ENCODE measurements at regions not wholly inside any gene's neighbourhood (a gene's known extent, or its start where the extent isn't known, plus 50 kb on each side); places are given as distances from the start of the nearest gene placed in this dataset.
A peak's percentile ranks its signal among the peaks of the same experiment; 100 is the strongest.

GRCh38 chr4:133439830-133440229 lies 290.7 kb downstream of the PCDH10 start:
- DNase-seq (ENCODE audit: low read depth, low spot score), result no peak
- TF ChIP-seq, protein P1, sequence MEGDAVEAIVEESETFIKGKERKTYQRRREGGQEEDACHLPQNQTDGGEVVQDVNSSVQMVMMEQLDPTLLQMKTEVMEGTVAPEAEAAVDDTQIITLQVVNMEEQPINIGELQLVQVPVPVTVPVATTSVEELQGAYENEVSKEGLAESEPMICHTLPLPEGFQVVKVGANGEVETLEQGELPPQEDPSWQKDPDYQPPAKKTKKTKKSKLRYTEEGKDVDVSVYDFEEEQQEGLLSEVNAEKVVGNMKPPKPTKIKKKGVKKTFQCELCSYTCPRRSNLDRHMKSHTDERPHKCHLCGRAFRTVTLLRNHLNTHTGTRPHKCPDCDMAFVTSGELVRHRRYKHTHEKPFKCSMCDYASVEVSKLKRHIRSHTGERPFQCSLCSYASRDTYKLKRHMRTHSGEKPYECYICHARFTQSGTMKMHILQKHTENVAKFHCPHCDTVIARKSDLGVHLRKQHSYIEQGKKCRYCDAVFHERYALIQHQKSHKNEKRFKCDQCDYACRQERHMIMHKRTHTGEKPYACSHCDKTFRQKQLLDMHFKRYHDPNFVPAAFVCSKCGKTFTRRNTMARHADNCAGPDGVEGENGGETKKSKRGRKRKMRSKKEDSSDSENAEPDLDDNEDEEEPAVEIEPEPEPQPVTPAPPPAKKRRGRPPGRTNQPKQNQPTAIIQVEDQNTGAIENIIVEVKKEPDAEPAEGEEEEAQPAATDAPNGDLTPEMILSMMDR (IDR thresholded peaks at IDR 0.05; ENCODE audit: low read depth, low read length), result no peak
- no peak overlapping the region for H3K4me3 ChIP-seq (ENCODE audit: low read depth, low read length)
- in situ Hi-C loops (cut with HindIII; ENCODE audit: low sequenced_read_pairs), result no loop called here

DNA sequence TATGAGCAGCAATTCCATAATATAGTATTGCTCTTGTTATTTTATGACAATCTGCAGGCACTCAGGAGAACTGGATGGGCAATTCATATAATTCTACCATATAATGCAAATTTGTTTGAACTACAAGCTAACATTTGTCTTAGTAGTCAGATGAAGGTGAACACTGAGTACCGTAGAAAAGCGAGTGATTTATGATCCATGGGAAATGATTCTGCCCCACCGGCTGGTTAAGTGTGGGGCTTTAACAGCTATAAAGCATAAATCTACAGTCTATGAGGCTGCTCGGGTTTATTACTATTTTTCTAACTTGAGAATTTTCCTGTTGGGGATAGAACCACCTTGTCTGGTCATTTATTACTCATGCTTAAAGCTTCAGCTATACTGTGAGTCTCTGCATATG lies 275.5 kb downstream of the PCDH10 start:
- TF ChIP-seq, protein P1 (IDR thresholded peaks at IDR 0.05; ENCODE audit: low read depth, low read length), result no peak
- H3K4me3 ChIP-seq (ENCODE audit: low read depth, low read length), result no peak overlapping the region
- no peak for DNase-seq (ENCODE audit: low read depth, low spot score)
- in situ Hi-C loops (cut with HindIII; ENCODE audit: low sequenced_read_pairs), result no loop called here

- TF ChIP-seq, protein P1 (IDR thresholded peaks at IDR 0.05; ENCODE audit: low read depth, low read length), result no peak
- no peak overlapping the region for H3K4me3 ChIP-seq (ENCODE audit: low read depth, low read length)
- in situ Hi-C loops (cut with HindIII; ENCODE audit: low sequenced_read_pairs), result no loop called here
- no peak for DNase-seq (ENCODE audit: low read depth, low spot score)
These were observed 254.8 kb downstream of the PCDH10 start for GRCh38 chr4:133403913-133404312.

DNA sequence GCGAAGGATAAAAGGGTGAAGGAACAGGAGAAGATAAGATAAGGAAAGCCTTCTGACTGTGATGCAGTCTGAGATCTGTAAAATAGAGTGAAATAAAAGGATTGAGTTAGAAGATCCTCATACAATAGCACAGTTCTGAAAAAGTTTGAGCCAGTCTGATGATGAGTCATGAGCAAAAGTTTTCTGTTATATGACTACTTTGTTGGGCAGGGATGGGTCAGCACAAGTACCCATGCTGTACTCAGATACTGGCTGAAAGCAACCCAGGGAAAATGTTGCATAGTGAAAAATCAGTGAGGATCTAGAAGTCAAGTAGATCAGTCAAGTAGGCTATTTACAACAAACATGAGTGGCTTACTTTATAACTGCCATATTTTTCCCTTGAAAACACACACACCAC lies 253.5 kb downstream of the PCDH10 start:
- in situ Hi-C loops (cut with HindIII; ENCODE audit: low sequenced_read_pairs), result no loop called here
- DNase-seq (ENCODE audit: low read depth, low spot score), result peak; percentile 47
- TF ChIP-seq, protein P1 (IDR thresholded peaks at IDR 0.05; ENCODE audit: low read depth, low read length), result no peak
- H3K4me3 ChIP-seq (ENCODE audit: low read depth, low read length), result no peak overlapping the region

DNA sequence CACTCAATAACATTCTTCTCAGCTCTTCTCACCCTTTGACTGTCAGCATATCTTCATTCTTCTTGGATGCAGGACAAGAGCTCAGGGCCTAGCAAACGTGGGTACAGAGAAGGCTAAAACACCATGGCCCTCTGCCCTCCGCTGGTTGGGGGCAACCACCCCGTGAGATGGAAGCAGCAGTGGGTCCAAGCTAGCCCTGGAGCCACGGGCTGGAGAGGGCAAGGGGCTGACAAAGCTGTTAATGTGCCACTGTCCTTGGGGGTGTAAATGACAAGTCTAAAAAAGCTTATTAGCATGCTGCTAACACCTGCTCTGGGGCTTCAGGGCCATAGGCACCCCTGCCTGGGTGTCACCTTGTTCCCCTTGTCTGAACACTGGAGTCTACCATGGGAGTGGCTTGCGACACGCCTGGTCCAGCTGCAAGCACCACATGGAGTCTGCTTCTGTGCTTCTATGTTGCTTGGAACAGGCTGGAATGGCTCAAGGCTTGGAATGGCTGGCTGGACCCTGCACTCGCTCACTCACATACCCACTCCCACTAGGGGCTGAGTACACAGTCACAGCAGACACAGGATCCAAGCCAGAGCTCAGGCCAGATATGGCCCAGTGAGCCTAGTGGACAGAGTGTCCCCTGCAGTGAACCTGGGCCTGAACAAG lies 246.0 kb downstream of the PCDH10 start:
- TF ChIP-seq, protein P1 (IDR thresholded peaks at IDR 0.05; ENCODE audit: low read depth, low read length), result no peak
- DNase-seq (ENCODE audit: low read depth, low spot score), result no peak
- no peak overlapping the region for H3K4me3 ChIP-seq (ENCODE audit: low read depth, low read length)
- in situ Hi-C loops (cut with HindIII; ENCODE audit: low sequenced_read_pairs), result no loop called here

DNA sequence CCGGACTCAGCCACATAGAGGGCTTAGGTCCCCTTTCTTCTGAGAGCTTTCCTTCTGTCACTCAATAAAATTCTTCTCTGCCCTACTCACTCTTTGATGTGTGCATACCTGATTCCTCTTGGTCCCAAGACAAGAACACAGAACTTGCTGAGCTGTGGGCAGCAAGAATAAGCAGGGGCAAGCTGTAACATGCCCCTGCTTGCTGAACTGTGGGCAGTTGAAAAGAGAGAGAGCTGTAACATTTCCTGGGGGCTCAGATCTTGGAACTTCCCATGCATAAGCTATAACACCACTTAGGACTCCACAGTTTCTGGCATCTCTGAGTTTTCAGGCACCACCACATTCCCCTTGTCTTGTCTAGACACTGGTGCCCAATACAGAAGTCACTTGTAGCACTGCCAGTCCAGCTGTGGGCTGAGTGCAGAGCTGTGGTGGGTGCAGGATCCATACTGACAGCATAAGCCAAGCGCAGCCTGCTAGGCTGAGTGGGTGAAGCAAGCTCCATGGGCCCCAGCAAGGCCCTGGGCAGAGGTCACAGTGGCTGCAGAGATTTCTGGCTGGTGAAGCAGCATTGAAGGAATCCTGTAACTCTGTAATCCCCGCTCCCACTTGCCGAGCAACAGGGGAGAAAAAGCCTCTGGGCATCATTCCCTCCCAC lies 241.2 kb downstream of the PCDH10 start:
- DNase-seq (ENCODE audit: low read depth, low spot score), result no peak
- TF ChIP-seq, protein P1 (IDR thresholded peaks at IDR 0.05; ENCODE audit: low read depth, low read length), result no peak
- H3K4me3 ChIP-seq (ENCODE audit: low read depth, low read length), result no peak overlapping the region
- in situ Hi-C loops (cut with HindIII; ENCODE audit: low sequenced_read_pairs), result no loop called here

All from astrocyte of the spinal cord (primary cell).